IMR-90 (cell line): ENCODE measurements at regions not wholly inside any gene's neighbourhood (a gene's known extent, or its start where the extent isn't known, plus 50 kb on each side); places are given as distances from the start of the nearest gene placed in this dataset.
"Not testable (repeated sequence)": the region's sequence is repeated elsewhere in the genome, so short reads cannot be mapped to it uniquely, and the experiment has no call there.

Experiments used
- BHLHE40 ChIP-seq: fragments of 150-350 bp; IDR thresholded peaks from 2 replicates; pipeline ENCODE4 v1.6.1; 2016; ENCODE audit warnings: mild to moderate bottlenecking, low read depth, low read length
- CEBPB ChIP-seq: IDR thresholded peaks from 2 replicates; pipeline ENCODE4 v1.6.1; 2012; ENCODE audit warnings: low read depth, low read length, improper control_type of control experiment
- CTCF ChIP-seq: conservative IDR thresholded peaks from 2 replicates; pipeline ENCODE4 v1.5.1; 2012; ENCODE audit warnings: mild to moderate bottlenecking, low read depth, low read length, improper control_type of control experiment
- MAFK ChIP-seq: IDR thresholded peaks from 2 replicates; pipeline ENCODE4 v1.6.1; 2012; ENCODE audit warnings: low read depth, low read length, improper control_type of control experiment
- MAZ ChIP-seq: IDR thresholded peaks from 2 replicates; pipeline ENCODE4 v1.6.1; 2012; ENCODE audit warnings: low read depth, mild to moderate bottlenecking, low read length, improper control_type of control experiment, moderate library complexity, borderline replicate concordance
- MXI1 ChIP-seq: IDR thresholded peaks from 2 replicates; pipeline ENCODE4 v1.6.1; 2012; ENCODE audit warnings: low read depth, mild to moderate bottlenecking, low read length, moderate library complexity, borderline replicate concordance
- POLR2A ChIP-seq: IDR thresholded peaks from 2 replicates; pipeline ENCODE4 v1.6.1; 2012; ENCODE audit warnings: mild to moderate bottlenecking, low read depth, low read length
- RAD21 ChIP-seq: IDR thresholded peaks from 2 replicates; pipeline ENCODE4 v1.6.1; 2012; ENCODE audit warnings: low read length, improper control_type of control experiment
- RCOR1 ChIP-seq: IDR thresholded peaks from 2 replicates; pipeline ENCODE4 v1.6.1; 2012; ENCODE audit warnings: mild to moderate bottlenecking, low read length, improper control_type of control experiment; ENCODE audit not compliant: insufficient replicate concordance
- RFX5 ChIP-seq: IDR thresholded peaks from 2 replicates; pipeline ENCODE4 v1.8.0; 2012; ENCODE audit warnings: low read depth, mild to moderate bottlenecking, low read length, moderate library complexity
- SMC3 ChIP-seq: fragments of 150-350 bp; IDR thresholded peaks from 2 replicates; pipeline ENCODE4 v1.6.1; 2016; ENCODE audit warnings: low read depth, mild to moderate bottlenecking, antibody characterized with exemption, low read length, moderate library complexity
- USF2 ChIP-seq: fragments of 150-350 bp; IDR thresholded peaks from 2 replicates; pipeline ENCODE4 v1.6.1; 2017; ENCODE audit warnings: mild to moderate bottlenecking, antibody characterized with exemption, low read length, low read depth

GRCh38 chr6:144922771-144923490 is 637.8 kb downstream of the UTRN start:
- TF ChIP-seq CTCF, RAD21, RCOR1, POLR2A, MAFK, MXI1, MAZ, RFX5, SMC3, CEBPB, BHLHE40, USF2: not testable (repeated sequence)
